ENCODE measurements at regions not wholly inside any gene's neighbourhood (a gene's known extent, or its start where the extent isn't known, plus 50 kb on each side); places are given as distances from the start of the nearest gene placed in this dataset.

DNA sequence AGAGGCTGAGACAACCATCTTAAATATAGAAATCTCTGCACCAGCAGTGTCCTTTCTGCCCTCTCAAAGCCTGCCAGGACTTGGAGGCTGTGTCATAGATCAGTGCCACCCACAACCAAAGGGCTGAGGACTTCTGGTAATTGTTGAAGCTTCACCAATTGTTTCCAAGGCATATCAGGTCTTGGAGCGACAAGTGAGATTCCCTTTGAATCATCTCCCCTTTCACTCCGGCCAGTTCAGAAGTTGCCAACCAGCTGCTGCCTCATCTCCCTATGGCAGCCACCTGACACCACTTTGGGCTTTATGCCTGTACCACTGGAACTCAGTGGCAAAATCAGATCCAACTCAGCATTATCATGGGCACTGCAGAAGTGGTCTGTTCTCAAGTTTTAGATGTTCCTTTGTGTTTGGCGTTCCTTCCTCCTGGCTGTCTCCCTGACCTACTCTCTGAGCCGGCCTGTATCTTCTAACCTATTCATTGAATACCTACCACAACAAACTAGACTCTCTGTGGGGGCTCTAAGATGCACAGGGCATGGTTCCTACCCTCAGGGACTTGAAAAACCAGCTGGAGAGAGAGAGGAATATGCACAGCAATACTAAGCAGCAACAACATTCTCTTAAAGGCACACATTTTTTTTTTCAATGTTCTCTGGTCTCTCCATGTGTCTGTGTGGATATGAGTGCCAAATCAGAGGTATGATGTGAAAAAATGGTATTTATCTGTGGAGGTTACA, 90.8 kb upstream of the PFN2 start:
- TF ChIP-seq POLR2A (IDR thresholded peaks at IDR 0.05) (no peak), CTCF (IDR thresholded peaks at IDR 0.05) (no peak), POLR2AphosphoS5 (IDR thresholded peaks at IDR 0.05) (no peak)
